HepG2 (cell line): ENCODE measurements at regions not wholly inside any gene's neighbourhood (a gene's known extent, or its start where the extent isn't known, plus 50 kb on each side); places are given as distances from the start of the nearest gene placed in this dataset.

ENCODE experiments used
- ATAC-seq: fragments of 200-7000 bp; cut with Tn5 transposase; 3 replicates; pipeline ENCODE4 v1.9.1; 2020; ENCODE audit warnings: mild to moderate bottlenecking, moderate library complexity
- BruUV-seq: library from RNA; stranded (reverse); fragments of 400-500 nt; replicated peaks from 2 replicates; lab custom pipeline; 2021; lab: Mats Ljungman, UMichigan
- CTCF ChIA-PET: fragments of 300-600 bp; formaldehyde crosslinking; extraction: SDS; loops from one replicate; lab custom pipeline; 2021; ENCODE audit warnings: low total read pairs, inconsistent platforms, low intra/inter-chr PET ratio; lab: Yijun Ruan, JAX
- POLR2A ChIA-PET: fragments of 350-600 bp; sonication (Branson Sonifier 250); formaldehyde crosslinking; loops from one replicate; lab custom pipeline; 2020; ENCODE audit warnings: antibody characterized with exemption, inconsistent platforms; lab: Yijun Ruan, JAX
- DNase-seq: peaks from one replicate; pipeline ENCODE4 v3.0.0-alpha.2; 2015; ENCODE audit warnings: low spot score
- FAIRE-seq: peaks from 3 replicates; lab custom pipeline; 2011; peaks lifted over from hg19 to GRCh38; lab: Jason Lieb, UNC
- H2AFZ ChIP-seq: one replicate; pipeline ENCODE4 v1.6.1; 2011; ENCODE audit warnings: low read length, inconsistent platforms
- H3K27ac ChIP-seq: fragments of 300-600 bp; 3 replicates; pipeline ENCODE4 v1.8.0; 2011; ENCODE audit warnings: mixed run types, mild to moderate bottlenecking, mixed read lengths, low read length, inconsistent platforms; ENCODE audit not compliant: insufficient read depth; ENCODE audit errors: extremely low read length
- H3K27me3 ChIP-seq, 2 experiments: fragments of 200-600 bp in 1 of 2; 2 replicates in 1 of 2; 3 replicates in 1 of 2; pipeline versions ENCODE4 v1.6.0 to v1.8.0; 2011; ENCODE audit warnings: low read length in 2 of 2, mild to moderate bottlenecking in 2 of 2, moderate library complexity in 2 of 2, inconsistent platforms in 1 of 2; ENCODE audit not compliant: insufficient read depth in 2 of 2, control insufficient read depth in 1 of 2
- H3K36me3 ChIP-seq, 2 experiments: fragments of 200-600 bp in 1 of 2; replicated peaks in 1 of 2; 2 replicates in 1 of 2; 3 replicates in 1 of 2; pipeline versions ENCODE4 v1.5.1 to v1.8.0; 2011; ENCODE audit warnings: low read length in 2 of 2, inconsistent platforms in 1 of 2; ENCODE audit not compliant: insufficient read depth in 2 of 2, control insufficient read depth in 1 of 2
- H3K4me1 ChIP-seq: 2 replicates; pipeline ENCODE4 v1.5.1; 2012; ENCODE audit warnings: low read length, inconsistent platforms; ENCODE audit not compliant: insufficient read depth
- H3K4me2 ChIP-seq: 2 replicates; pipeline ENCODE4 v1.6.0; 2011; ENCODE audit warnings: low read depth, low read length, inconsistent platforms
- H3K4me3 ChIP-seq, 3 experiments: fragments of 200-600 bp in 1 of 3; sonication (generic), shearing (Covaris generic) in 1 of 3; replicated peaks in 1 of 3; 2 replicates each; pipeline ENCODE4 v1.5.1; 2011 to 2016; ENCODE audit warnings: low read length in 3 of 3, inconsistent platforms in 2 of 3, low read depth in 2 of 3, mild to moderate bottlenecking in 2 of 3, control low read depth in 1 of 3, mixed read lengths in 1 of 3; ENCODE audit not compliant: insufficient read depth in 1 of 3
- H3K79me2 ChIP-seq: one replicate; pipeline ENCODE4 v1.6.1; 2011; ENCODE audit warnings: low read length, inconsistent platforms; ENCODE audit not compliant: insufficient read depth
- H3K9ac ChIP-seq: 2 replicates; pipeline ENCODE4 v1.6.0; 2011; ENCODE audit warnings: mild to moderate bottlenecking, low read depth, low read length, inconsistent platforms; ENCODE audit not compliant: insufficient read depth
- H3K9me3 ChIP-seq: 2 replicates; pipeline ENCODE4 v1.5.1; 2012; ENCODE audit warnings: mild to moderate bottlenecking, low read length
- H4K20me1 ChIP-seq: 2 replicates; pipeline ENCODE4 v1.6.0; 2011; ENCODE audit warnings: inconsistent platforms, mild to moderate bottlenecking, low read length, moderate library complexity; ENCODE audit not compliant: insufficient read depth
- ETS1 ChIP-seq: sonication (generic); formaldehyde crosslinking; IDR thresholded peaks from 2 replicates; pipeline ENCODE4 v1.4.0; 2020; ENCODE audit warnings: missing genetic modification reagents
- ETV6 ChIP-seq: sonication (generic); formaldehyde crosslinking; conservative IDR thresholded peaks from 2 replicates; pipeline ENCODE4 v1.4.0; 2020; ENCODE audit warnings: missing genetic modification reagents
- KLF12 ChIP-seq: sonication (generic); formaldehyde crosslinking; IDR thresholded peaks from 2 replicates; pipeline ENCODE4 v1.4.0; 2020; ENCODE audit warnings: missing genetic modification reagents, borderline replicate concordance
- PLRG1 ChIP-seq: fragments of 450-650 bp; conservative IDR thresholded peaks from 2 replicates; pipeline ENCODE4 v1.6.1; 2016
- PTBP1 ChIP-seq: fragments of 200-400 bp; formaldehyde crosslinking; IDR thresholded peaks from 2 replicates; pipeline ENCODE4 v1.6.1; 2018; ENCODE audit warnings: low read length, low read depth; ENCODE audit not compliant: poor library complexity, severe bottlenecking
- ZFP90 ChIP-seq: sonication (generic); formaldehyde crosslinking; IDR thresholded peaks from 2 replicates; pipeline ENCODE4 v1.8.0; 2022; ENCODE audit warnings: missing genetic modification reagents, mild to moderate bottlenecking, inconsistent platforms, borderline replicate concordance
- ZNF790 ChIP-seq: sonication (generic); formaldehyde crosslinking; IDR thresholded peaks from 2 replicates; pipeline ENCODE4 v1.8.0; 2022; ENCODE audit warnings: missing genetic modification reagents, mild to moderate bottlenecking, borderline replicate concordance
- WGBS: methylation state at CpG from one replicate; pipeline ENCODE4 v1.1.6; 2017; ENCODE audit warnings: low lambda C conversion rate; 5-methylcytosine and 5-hydroxymethylcytosine counted together
- in situ Hi-C: cut with HindIII; loops from 2 replicates; pipeline ENCODE4 v1.10.0; 2017; ENCODE audit warnings: low pct_unique_long_range_greater_than_20kb; ENCODE audit not compliant: extremely low pct_ligation_motif_present
- intact Hi-C: fragments of 100-400 bp; cut with micrococcal nuclease; formaldehyde crosslinking; loops from one replicate; pipeline ENCODE4 v1.10.0; 2022; ENCODE audit not compliant: unreplicated experiment

GRCh38 chr1:78275456-78275855 lies 215.3 kb upstream of the PTGFR start:
- Histone ChIP-seq H3K4me1 (no peaks in the 10 kb centered on the region), H3K27me3 (no peaks in the 10 kb centered on the region), H3K4me2 (no peak overlapping the region), H4K20me1 (no peaks in the 10 kb centered on the region), H3K79me2 (no peaks in the 10 kb centered on the region), H2AFZ (no peak overlapping the region), H3K9me3 (no peaks in the 10 kb centered on the region), H3K9ac (no peak overlapping the region), H3K27ac (no peak overlapping the region), H3K36me3 (no peaks in the 10 kb centered on the region), H3K4me3 (no peak overlapping the region)
- POLR2A ChIA-PET = no interaction called here
- no TSS peak for BruUV-seq
- intact Hi-C loops = no loop called here
- no peak for ATAC-seq
- no peak for DNase-seq
- CTCF ChIA-PET = no interaction called here
- no peak for TF ChIP-seq ZFP90 (CRISPR knock-in tag)
- no peak for TF ChIP-seq KLF12 (CRISPR knock-in tag)
- no peak for TF ChIP-seq ETS1 (CRISPR knock-in tag)
- no peak for FAIRE-seq
- in situ Hi-C loops = no loop called here
- 2% methylated on average over 2 of the region's 2 CpGs for WGBS

GRCh38 chr1:78275906-78276685 lies 214.7 kb upstream of the PTGFR start:
- Histone ChIP-seq H3K4me1 (no peaks in the 10 kb centered on the region), H3K4me3 (no peak overlapping the region), H2AFZ (no peak overlapping the region), H4K20me1 (no peaks in the 10 kb centered on the region), H3K9ac (no peak overlapping the region), H3K36me3 (no peaks in the 10 kb centered on the region), H3K27ac (no peak overlapping the region), H3K4me2 (no peak overlapping the region), H3K27me3 (no peaks in the 10 kb centered on the region), H3K79me2 (no peaks in the 10 kb centered on the region), H3K9me3 (no peaks in the 10 kb centered on the region)
- FAIRE-seq = no peak
- POLR2A ChIA-PET = no interaction called here
- CTCF ChIA-PET = no interaction called here
- DNase-seq = no peak
- TF ChIP-seq ETV6 (CRISPR knock-in tag) = no peak
- TF ChIP-seq ZNF790 (CRISPR knock-in tag) = no peak
- no peak for TF ChIP-seq PTBP1
- TF ChIP-seq PLRG1 = no peak
- in situ Hi-C loops (no loop called here), intact Hi-C loops (no loop called here)
- ATAC-seq = no peak
- 2% methylated on average over 3 of the region's 3 CpGs for whole genome bisulfite sequencing
- no TSS peak for BruUV-seq
